Ammon's horn (tissue), 1 donor: ENCODE measurements at regions not wholly inside any gene's neighbourhood (a gene's known extent, or its start where the extent isn't known, plus 50 kb on each side); places are given as distances from the start of the nearest gene placed in this dataset.

Source experiments
- DNase-seq: peaks from one replicate; pipeline ENCODE4 v3.0.0-alpha.2; 2016; ENCODE audit warnings: low spot score

DNA sequence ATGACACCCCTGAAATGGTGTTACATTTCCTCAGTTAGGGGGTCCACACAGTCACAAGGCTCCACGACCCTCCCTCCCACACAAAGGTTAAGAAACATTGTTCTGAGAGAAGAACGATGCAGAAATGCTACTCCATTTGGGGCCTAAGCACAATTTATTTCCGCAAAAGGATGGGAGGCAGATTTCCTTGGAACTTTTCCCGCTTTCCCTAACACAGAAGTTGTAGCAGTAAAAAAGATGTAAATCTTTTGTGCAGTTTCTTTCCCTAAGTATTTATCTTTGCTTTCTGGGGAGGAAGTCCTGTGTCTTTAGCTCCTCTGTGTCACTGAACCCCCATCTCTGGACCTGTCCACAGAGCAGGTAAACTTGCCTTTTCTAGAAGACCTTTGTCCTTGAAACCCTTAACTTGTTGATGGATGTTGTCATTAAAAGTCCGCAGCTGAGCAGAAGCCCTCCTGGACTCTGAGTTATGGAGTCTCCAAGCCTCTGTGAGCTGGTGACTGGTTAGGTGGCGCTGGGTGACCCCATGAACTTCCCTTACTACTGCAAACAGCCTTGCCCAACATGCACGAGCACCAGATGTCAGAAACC is 67.2 kb upstream of the SHISA3 start:
- no peak for DNase-seq

DNA sequence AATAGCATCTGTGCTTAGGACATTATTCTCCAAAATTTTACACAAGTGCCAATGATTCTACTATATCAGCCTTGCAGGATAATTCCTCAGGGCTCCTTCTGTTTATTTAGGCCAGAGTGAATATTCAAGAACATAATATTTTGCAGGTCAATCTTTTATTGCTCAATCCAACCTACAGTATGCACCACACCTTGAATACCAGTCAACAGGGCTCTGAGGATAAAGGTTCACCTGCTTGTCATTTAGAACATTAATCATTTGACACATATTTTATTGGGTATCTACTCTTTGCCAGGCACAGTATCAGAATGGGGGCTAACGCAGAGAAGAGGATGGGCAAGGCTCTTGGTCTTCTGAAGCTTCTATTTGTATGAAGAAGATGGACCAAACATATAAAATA is 66.2 kb upstream of the SHISA3 start:
- DNase-seq, result no peak

DNA sequence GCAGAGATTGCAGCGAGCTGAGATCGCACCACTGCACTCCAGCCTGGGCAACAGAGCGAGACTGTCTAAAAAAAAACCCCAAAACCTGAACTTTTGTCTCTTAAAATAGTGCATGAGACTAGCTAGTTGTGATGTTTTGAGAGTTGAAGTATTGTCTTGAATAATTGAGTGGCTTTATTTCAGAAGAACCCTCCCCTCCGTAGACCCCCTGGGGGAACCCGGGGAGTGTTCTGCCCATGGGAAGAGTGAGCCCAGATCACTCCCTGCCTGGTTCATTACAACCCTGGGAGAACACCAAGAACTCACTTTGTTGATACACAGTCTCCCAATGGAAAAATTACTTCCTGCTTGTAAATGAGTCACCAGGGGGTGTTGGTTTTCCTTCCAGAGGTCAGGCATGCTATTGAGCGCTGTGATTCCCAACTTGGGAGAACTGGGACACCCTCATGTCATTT is 65.3 kb upstream of the SHISA3 start:
- no peak for DNase-seq

DNA sequence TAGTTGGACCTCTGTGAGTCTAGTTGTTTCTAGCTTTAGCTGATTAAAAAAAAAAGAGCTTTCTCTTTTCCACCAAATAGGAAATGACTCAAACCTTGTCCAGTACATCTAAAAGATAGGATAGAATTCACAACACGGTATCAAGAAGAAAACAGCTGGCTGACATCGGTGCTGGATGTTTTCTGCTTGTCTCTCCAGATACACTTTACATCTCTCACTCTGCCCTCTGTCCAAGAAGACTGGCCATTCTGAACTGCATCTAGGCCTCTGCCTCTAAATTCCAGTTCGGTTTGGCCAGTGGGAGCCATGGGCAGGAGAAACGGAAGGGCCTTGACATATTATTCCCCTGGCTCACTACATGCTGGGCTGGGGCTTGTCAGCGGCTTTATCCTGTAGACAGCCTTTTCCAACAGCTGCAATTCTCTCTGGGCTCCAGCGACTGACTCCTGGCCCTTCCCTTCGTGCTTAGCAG is 57.3 kb upstream of the SHISA3 start:
- no peak for DNase-seq

DNA sequence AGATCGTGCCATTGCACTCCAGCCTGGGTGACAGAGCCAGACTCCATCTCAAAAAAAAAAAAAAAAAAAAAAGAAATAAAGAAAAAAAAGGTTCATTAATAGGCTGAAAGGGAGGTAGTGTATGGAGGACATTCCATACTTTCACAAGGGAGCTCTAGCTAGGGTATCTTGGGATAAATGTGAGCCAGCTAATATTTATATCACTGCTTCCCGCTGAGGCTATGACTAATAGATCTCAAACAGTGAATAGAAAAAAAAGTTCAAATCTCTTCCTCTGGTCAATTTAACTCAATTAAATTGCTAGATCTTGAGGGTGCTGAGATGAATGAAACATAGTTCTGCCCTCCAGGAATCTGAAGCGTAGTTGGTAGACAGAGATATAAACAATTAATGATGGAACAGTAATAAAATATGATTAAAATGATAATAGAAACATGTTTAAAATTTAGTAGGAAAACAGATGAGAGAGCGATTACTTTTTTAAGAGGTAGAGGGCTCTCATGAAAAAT is 55.7 kb upstream of the SHISA3 start:
- no peak for DNase-seq

DNA sequence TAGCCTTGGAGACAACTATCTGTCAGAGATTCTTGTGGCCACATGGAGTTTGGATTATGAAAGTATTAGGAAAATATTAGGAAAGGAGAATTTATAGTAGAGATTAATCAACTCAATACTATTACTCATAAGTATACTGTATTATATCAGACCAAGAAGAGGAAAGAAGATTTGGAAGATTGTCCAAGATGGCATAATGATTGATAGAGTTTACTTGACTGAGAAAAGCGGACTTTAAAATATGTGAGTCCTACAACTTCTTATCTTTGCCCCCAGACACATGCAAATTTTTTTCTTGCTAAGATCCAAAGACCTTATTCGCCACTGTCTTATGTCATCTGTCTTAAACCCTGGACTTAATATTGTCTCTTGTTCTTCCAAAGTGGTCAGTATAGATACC is 54.8 kb upstream of the SHISA3 start:
- no peak for DNase-seq

DNA sequence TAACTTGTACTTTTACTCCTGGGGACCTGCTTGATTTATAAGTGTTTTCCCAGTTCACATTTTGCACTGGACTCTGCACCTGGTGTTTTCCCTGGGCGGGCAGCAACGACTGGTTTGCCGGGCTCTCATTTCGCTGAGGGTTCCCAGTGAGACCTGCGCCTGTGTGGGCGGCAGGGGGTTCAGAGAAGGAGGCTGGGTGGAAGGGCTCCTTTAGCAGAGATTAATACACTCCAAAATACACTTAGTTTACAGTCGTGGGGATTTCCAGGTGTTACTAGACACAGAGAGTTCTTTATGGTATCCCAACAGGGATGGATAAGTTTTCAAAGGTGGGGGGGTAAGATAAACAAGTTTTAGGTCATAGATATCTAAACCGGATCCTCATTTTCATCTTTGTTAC is 53.0 kb upstream of the SHISA3 start:
- no peak for DNase-seq

DNA sequence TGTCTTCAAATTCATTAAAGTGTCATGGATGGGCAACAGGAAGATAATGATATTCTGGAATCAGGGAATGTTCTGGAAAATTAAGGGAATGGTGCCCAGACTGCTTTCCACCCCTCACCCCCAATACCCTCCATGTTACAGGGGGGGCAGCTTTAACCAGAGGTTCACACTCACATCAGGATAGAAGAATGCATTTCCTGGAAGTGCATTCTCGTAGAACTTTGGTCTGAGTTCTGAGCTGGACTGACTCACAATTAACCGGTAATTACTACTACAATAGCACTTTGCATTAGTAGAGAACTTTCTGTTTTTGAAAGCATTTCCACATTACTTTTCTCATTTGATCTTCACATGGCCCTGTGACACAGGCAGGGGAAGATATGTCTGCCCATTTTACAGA is 52.5 kb upstream of the SHISA3 start:
- no peak for DNase-seq

DNA sequence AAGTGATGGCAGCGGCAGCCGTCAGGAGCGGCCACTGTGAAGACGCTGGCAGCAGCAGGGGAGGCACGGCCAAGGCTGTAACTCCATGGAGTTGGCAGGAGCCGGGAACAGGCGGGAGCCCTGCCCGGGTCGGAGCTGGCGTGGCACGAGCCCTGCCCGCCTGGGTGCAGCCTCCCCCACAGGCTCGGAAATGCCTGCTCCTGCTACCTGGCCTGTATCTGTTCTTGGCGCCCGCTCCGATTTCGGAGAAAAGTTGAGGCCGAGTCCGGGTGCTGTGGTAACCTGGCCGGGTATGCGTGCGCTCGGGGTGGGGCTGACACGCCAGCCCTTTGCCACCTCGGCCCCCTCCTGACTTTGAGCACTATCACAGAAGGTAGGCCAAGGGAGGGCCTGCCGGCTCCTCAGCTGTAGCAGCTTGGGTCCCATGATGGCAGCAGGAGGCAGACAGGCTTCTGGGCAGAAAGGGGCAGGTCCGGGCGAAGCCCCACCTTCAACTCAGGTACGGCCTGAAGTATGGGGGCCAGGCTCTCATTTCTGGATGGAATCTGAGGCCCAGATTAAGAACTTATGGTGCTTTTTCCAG is 51.2 kb upstream of the SHISA3 start:
- no peak for DNase-seq

DNA sequence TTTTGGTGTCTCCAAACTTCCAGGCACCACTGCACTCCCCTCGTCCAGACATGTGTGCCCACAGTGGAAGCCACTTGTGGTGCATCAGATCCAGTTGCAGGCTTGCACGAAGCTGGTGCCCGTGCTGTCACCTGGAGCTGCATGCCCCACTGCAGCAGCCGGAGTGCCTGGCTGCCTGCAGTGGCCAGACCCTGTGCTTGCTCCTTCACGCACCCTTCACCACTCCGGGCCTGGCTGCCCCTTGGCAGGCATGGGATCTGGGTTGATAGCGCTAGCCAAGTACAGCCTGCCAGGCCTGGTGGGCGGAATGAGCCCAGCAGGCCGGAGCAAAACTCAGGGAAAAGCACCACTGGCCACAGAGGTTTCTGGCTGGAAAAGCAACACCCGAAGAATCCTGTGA is 50.2 kb upstream of the SHISA3 start:
- DNase-seq, result no peak
